ENCODE measurements at regions not wholly inside any gene's neighbourhood (a gene's known extent, or its start where the extent isn't known, plus 50 kb on each side); places are given as distances from the start of the nearest gene placed in this dataset.
"Not testable (repeated sequence)": the region's sequence is repeated elsewhere in the genome, so short reads cannot be mapped to it uniquely, and the experiment has no call there.

GRCh38 chr9:108756746-108757490 lies 98.9 kb downstream of the ACTL7B start:
- Mint-ChIP-seq H3K27me3 (no peaks in the 10 kb centered on the region), H3K36me3 (ENCODE audit: low read depth) (no peaks in the 10 kb centered on the region), H3K4me1 (peaks cover 3% of the 10 kb centered on the region), H3K27ac (no peak overlapping the region), H3K9me3 (peaks cover 9% of the 10 kb centered on the region), H3K4me3 (no peak overlapping the region)
- DNase-seq: no peak
- intact Hi-C loops (cut with micrococcal nuclease): no loop called here

DNA sequence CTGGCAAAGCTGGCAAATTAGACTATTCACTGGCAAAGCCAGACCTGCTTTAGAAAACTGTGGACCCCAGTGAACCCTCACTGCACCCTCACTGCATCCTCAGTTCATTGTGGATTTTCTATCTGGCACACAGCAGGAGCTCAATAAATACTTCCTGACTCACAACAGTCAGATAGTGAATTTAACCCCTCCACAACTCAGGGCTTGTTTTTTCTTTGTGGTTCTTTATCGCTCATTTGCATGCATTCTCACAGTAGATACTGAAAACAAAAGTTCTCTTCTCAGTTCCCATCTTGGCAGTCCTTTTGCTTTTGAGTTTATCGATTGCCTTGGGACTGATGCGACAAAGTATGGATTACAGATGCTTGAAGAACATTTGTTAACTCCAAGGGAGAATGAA lies 99.8 kb downstream of the ACTL7B start:
- Mint-ChIP-seq H3K9me3 (peaks cover 9% of the 10 kb centered on the region), H3K27ac (no peak overlapping the region), H3K27me3 (no peaks in the 10 kb centered on the region), H3K36me3 (ENCODE audit: low read depth) (no peaks in the 10 kb centered on the region), H3K4me3 (no peak overlapping the region), H3K4me1 (no peaks in the 10 kb centered on the region)
- intact Hi-C loops (cut with micrococcal nuclease): no loop called here
- peak; percentile 13 for DNase-seq

GRCh38 chr9:108751369-108751768 lies 104.4 kb downstream of the ACTL7B start:
- Mint-ChIP-seq H3K4me1 (no peaks in the 10 kb centered on the region), H3K27ac (no peak overlapping the region), H3K36me3 (ENCODE audit: low read depth) (no peaks in the 10 kb centered on the region), H3K4me3 (no peak overlapping the region), H3K9me3 (peaks cover 9% of the 10 kb centered on the region), H3K27me3 (no peaks in the 10 kb centered on the region)
- DNase-seq: peak; percentile 16
- intact Hi-C loops (cut with micrococcal nuclease): no loop called here

GRCh38 chr9:108750661-108751215 lies 105.0 kb downstream of the ACTL7B start:
- intact Hi-C loops (cut with micrococcal nuclease): no loop called here
- no peaks in the 10 kb centered on the region for H3K27me3 Mint-ChIP-seq
- H3K4me1 Mint-ChIP-seq: no peaks in the 10 kb centered on the region
- H3K27ac Mint-ChIP-seq: no peak overlapping the region
- peaks cover 9% of the 10 kb centered on the region for H3K9me3 Mint-ChIP-seq
- no peak for DNase-seq
- no peak overlapping the region for H3K4me3 Mint-ChIP-seq
- no peaks in the 10 kb centered on the region for H3K36me3 Mint-ChIP-seq (ENCODE audit: low read depth)

DNA sequence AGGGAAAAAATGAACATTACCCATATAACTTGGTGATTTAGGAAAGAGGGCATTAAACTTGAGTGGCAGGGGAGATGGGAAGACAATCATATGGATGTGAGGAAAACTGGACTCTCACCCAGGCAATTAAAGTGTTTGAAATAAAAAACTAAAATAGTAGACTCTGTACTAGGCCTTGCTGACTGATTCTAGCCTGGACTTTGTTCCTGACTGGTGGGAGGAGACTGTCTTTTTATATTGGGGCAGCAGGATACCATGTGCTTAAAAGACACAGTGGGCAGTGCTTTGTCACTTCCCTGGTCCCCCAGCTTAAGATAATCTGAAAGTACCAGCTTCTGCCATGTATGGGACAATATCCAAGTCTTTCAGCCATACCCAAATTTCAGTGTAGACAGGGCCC lies 107.0 kb downstream of the ACTL7B start:
- Mint-ChIP-seq H3K36me3 (ENCODE audit: low read depth) (no peaks in the 10 kb centered on the region), H3K4me1 (no peaks in the 10 kb centered on the region), H3K27ac (no peak overlapping the region), H3K27me3 (no peaks in the 10 kb centered on the region), H3K4me3 (no peak overlapping the region), H3K9me3 (peaks cover 6% of the 10 kb centered on the region)
- intact Hi-C loops (cut with micrococcal nuclease): no loop called here
- peak; percentile 32 for DNase-seq

DNA sequence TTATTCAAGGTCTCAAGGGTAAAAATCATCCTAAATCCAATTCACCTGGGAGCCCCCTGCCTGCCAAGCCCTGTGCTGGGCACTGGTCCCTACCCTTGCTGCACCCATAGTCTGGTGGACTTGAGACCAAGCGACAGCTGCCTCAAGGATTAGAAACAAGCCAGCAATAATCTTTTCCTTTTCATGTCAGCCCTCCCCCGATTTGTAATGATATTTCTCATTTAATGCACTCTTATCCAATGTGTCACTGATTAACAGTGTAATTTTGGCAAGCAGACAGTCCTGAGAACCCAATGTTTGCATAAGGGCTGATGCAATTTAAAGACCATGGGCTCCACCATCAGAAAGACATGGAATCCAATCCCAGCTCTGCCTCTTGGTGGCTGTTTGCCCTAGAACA lies 108.9 kb downstream of the ACTL7B start:
- intact Hi-C loops (cut with micrococcal nuclease): no loop called here
- Mint-ChIP-seq H3K36me3 (ENCODE audit: low read depth) (no peaks in the 10 kb centered on the region), H3K27ac (no peak overlapping the region), H3K27me3 (no peaks in the 10 kb centered on the region), H3K4me1 (no peaks in the 10 kb centered on the region), H3K9me3 (no peaks in the 10 kb centered on the region), H3K4me3 (no peak overlapping the region)
- peak; percentile 23 for DNase-seq

- no peaks in the 10 kb centered on the region for H3K36me3 Mint-ChIP-seq (ENCODE audit: low read depth)
- DNase-seq: peak; percentile 36
These were observed 109.8 kb downstream of the ACTL7B start for GRCh38 chr9:108746001-108746400.

DNA sequence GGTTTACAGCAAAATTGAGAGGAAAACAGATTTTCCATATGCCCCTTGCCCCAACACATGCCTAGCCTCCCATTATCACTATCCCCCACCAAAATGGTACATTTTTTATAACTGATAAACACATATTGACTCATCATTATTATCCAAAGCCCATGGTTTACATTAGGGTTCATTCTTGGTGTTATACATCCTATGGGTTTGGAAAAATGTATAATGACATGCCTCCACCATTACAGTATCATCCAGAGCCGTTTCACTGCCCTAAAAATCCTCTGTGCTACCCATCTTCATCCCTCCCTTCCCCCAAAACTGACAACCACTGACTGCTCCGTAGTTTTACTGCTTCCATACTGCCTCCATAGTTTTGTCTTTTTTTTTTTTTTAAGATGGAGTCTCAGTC lies 111.1 kb downstream of the ACTL7B start:
- H3K27me3 Mint-ChIP-seq: no peaks in the 10 kb centered on the region
- no peaks in the 10 kb centered on the region for H3K4me1 Mint-ChIP-seq
- no peaks in the 10 kb centered on the region for H3K9me3 Mint-ChIP-seq
- no peaks in the 10 kb centered on the region for H3K36me3 Mint-ChIP-seq (ENCODE audit: low read depth)
- H3K27ac Mint-ChIP-seq: no peak overlapping the region
- no peak overlapping the region for H3K4me3 Mint-ChIP-seq
- intact Hi-C loops (cut with micrococcal nuclease): no loop called here
- no peak for DNase-seq

More at GRCh38 chr9:108746001-108746400, 109.8 kb downstream of the ACTL7B start:
- intact Hi-C loops (cut with micrococcal nuclease): no loop called here
- Mint-ChIP-seq H3K9me3 (no peaks in the 10 kb centered on the region), H3K27ac (no peak overlapping the region), H3K27me3 (no peaks in the 10 kb centered on the region), H3K4me3 (no peak overlapping the region), H3K4me1 (no peaks in the 10 kb centered on the region)

- H3K4me3 Mint-ChIP-seq: no peak overlapping the region
- intact Hi-C loops (cut with micrococcal nuclease): no loop called here
- H3K27ac Mint-ChIP-seq: no peak overlapping the region
- no peaks in the 10 kb centered on the region for H3K4me1 Mint-ChIP-seq
- H3K9me3 Mint-ChIP-seq: no peaks in the 10 kb centered on the region
- H3K36me3 Mint-ChIP-seq (ENCODE audit: low read depth): no peaks in the 10 kb centered on the region
- no peaks in the 10 kb centered on the region for H3K27me3 Mint-ChIP-seq
- no peak for DNase-seq
These were observed 111.8 kb downstream of the ACTL7B start for GRCh38 chr9:108743901-108744371.

- Mint-ChIP-seq H3K9me3 (no peaks in the 10 kb centered on the region), H3K36me3 (ENCODE audit: low read depth) (no peaks in the 10 kb centered on the region), H3K27me3 (no peaks in the 10 kb centered on the region), H3K4me3 (no peak overlapping the region), H3K27ac (no peak overlapping the region), H3K4me1 (no peaks in the 10 kb centered on the region)
- peak; percentile 26 for DNase-seq
- intact Hi-C loops (cut with micrococcal nuclease): no loop called here
These were observed 112.4 kb downstream of the ACTL7B start for GRCh38 chr9:108743416-108743815.

GRCh38 chr9:108742191-108742590 lies 113.6 kb downstream of the ACTL7B start:
- intact Hi-C loops (cut with micrococcal nuclease): no loop called here
- H3K9me3 Mint-ChIP-seq: no peaks in the 10 kb centered on the region
- peak; percentile 20 for DNase-seq
- no peak overlapping the region for H3K4me3 Mint-ChIP-seq
- no peaks in the 10 kb centered on the region for H3K4me1 Mint-ChIP-seq
- H3K36me3 Mint-ChIP-seq (ENCODE audit: low read depth): no peaks in the 10 kb centered on the region
- H3K27me3 Mint-ChIP-seq: no peaks in the 10 kb centered on the region
- no peak overlapping the region for H3K27ac Mint-ChIP-seq

- H3K4me3 Mint-ChIP-seq; H3K36me3 Mint-ChIP-seq (ENCODE audit: low read depth); H3K27me3 Mint-ChIP-seq; H3K4me1 Mint-ChIP-seq; H3K9me3 Mint-ChIP-seq; H3K27ac Mint-ChIP-seq; DNase-seq; intact Hi-C loops (cut with micrococcal nuclease): not testable (repeated sequence)
These were observed 124.5 kb downstream of the ACTL7B start for GRCh38 chr9:108731292-108731691.

DNA sequence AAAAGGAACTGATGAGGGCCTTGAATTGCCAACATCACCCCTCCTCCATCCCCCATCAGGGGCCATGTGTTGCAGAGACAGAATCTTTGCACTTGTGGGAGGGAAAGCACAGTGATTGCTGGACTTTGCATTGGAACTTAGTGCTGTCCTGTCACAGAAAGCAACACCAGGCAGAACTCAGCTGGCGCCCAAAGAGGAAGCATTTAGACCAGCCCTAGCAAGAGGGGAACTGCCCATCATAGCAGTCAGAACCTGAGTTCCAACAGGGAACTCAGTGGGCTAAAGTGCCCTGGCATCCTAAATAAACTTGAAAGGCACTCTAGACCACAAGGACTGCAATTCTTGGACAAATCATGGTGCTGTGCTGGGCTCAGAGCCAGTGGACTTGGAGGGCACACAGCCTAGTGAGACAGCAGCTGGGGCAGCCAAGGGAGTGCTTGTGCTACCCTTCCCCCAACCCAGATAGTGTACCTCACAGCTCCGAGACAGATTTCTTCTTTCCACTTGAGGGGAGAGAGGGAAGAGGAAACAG lies 128.1 kb downstream of the ACTL7B start:
- DNase-seq: no peak
- H3K4me3 Mint-ChIP-seq: no peak overlapping the region
- intact Hi-C loops (cut with micrococcal nuclease): no loop called here
- H3K27ac Mint-ChIP-seq: no peak overlapping the region
- no peaks in the 10 kb centered on the region for H3K36me3 Mint-ChIP-seq (ENCODE audit: low read depth)
- H3K4me1 Mint-ChIP-seq: no peaks in the 10 kb centered on the region
- no peaks in the 10 kb centered on the region for H3K27me3 Mint-ChIP-seq
- peaks cover 4% of the 10 kb centered on the region for H3K9me3 Mint-ChIP-seq

GRCh38 chr9:108724652-108725051 lies 131.1 kb downstream of the ACTL7B start:
- intact Hi-C loops (cut with micrococcal nuclease): no loop called here
- Mint-ChIP-seq H3K4me3 (no peak overlapping the region), H3K9me3 (no peaks in the 10 kb centered on the region), H3K27ac (no peak overlapping the region), H3K4me1 (no peaks in the 10 kb centered on the region), H3K36me3 (ENCODE audit: low read depth) (no peaks in the 10 kb centered on the region), H3K27me3 (no peaks in the 10 kb centered on the region)
- DNase-seq: no peak

Data from activated CD4-positive, alpha-beta T cell treated with anti-CD3 and anti-CD28 coated beads, Interleukin-2, amount 10 ng/mL, durations not matched to agents 24 days and 14 days (primary cell).